Endothelial cell of umbilical vein (primary cell): ENCODE measurements at regions not wholly inside any gene's neighbourhood (a gene's known extent, or its start where the extent isn't known, plus 50 kb on each side); places are given as distances from the start of the nearest gene placed in this dataset.

ENCODE experiments used
- BruUV-seq: library from RNA; stranded (reverse); fragments of 400-500 nt; replicated peaks from 2 replicates; lab custom pipeline; 2021; lab: Mats Ljungman, UMichigan
- CTCF ChIA-PET: fragments of 300-600, 350-600 bp; sonication (Branson Sonifier 250); formaldehyde crosslinking; loops from one replicate; lab custom pipeline; 2021; ENCODE audit warnings: antibody characterized with exemption, inconsistent platforms; lab: Charles Lee
- POLR2A ChIA-PET: fragments of 300-600, 350-600 bp; sonication (Branson Sonifier 250); formaldehyde crosslinking; loops from one replicate; lab custom pipeline; 2021; ENCODE audit warnings: antibody characterized with exemption, inconsistent platforms; lab: Charles Lee
- DNase-seq: peaks from one replicate; pipeline ENCODE4 v3.0.0-alpha.2; 2011; ENCODE audit warnings: low read depth, low spot score
- FAIRE-seq: peaks from 2 replicates; lab custom pipeline; 2011; peaks lifted over from hg19 to GRCh38; lab: Jason Lieb, UNC
- H2AFZ ChIP-seq: 2 replicates; pipeline ENCODE4 v1.6.0; 2012; ENCODE audit warnings: low read depth, low read length, control low read depth, inconsistent platforms
- H3K27ac ChIP-seq: 2 replicates; pipeline ENCODE4 v1.5.1; 2011; ENCODE audit warnings: low read depth, mild to moderate bottlenecking, control low read depth, low read length, moderate library complexity; ENCODE audit not compliant: insufficient read depth
- H3K27me3 ChIP-seq, 2 experiments: 2 replicates each; pipeline versions ENCODE4 v1.6.0 to v1.6.1; 2011; ENCODE audit warnings: low read length in 2 of 2, mixed read lengths in 1 of 2; ENCODE audit not compliant: control insufficient read depth in 2 of 2, insufficient read depth in 2 of 2
- H3K36me3 ChIP-seq, 2 experiments: 2 replicates in 1 of 2; 3 replicates in 1 of 2; pipeline ENCODE4 v1.5.1; 2011; ENCODE audit warnings: low read length in 2 of 2, mild to moderate bottlenecking in 1 of 2, moderate library complexity in 1 of 2; ENCODE audit not compliant: control insufficient read depth in 2 of 2, insufficient read depth in 2 of 2; ENCODE audit errors: extremely low read depth in 1 of 2
- H3K4me1 ChIP-seq: 3 replicates; pipeline ENCODE4 v1.5.1; 2011; ENCODE audit warnings: mild to moderate bottlenecking, low read length; ENCODE audit not compliant: control insufficient read depth, insufficient read depth; ENCODE audit errors: extremely low read depth
- H3K4me2 ChIP-seq: 2 replicates; pipeline ENCODE4 v1.6.1; 2011; ENCODE audit warnings: low read length, control low read depth, mixed read lengths; ENCODE audit not compliant: insufficient read depth
- H3K4me3 ChIP-seq, 3 experiments: fragments of 200-600 bp in 1 of 3; sonication (generic), shearing (Covaris generic) in 1 of 3; replicated peaks in 1 of 3; 2 replicates each; pipeline ENCODE4 v1.5.1; 2011 to 2016; ENCODE audit warnings: control low read depth in 3 of 3, low read length in 3 of 3, mild to moderate bottlenecking in 2 of 3, inconsistent platforms in 1 of 3, low read depth in 1 of 3, moderate library complexity in 1 of 3; ENCODE audit not compliant: insufficient read depth in 1 of 3
- H3K79me2 ChIP-seq: 2 replicates; pipeline ENCODE4 v1.6.0; 2012; ENCODE audit warnings: low read length, inconsistent platforms; ENCODE audit not compliant: control insufficient read depth, insufficient read depth
- H3K9ac ChIP-seq: replicated peaks from 2 replicates; pipeline ENCODE3; 2011; ENCODE audit warnings: low read length, control low read depth; ENCODE audit not compliant: insufficient read depth; ENCODE audit errors: extremely low read depth
- H3K9me1 ChIP-seq: replicated peaks from 3 replicates; pipeline ENCODE4 v1.6.0; 2011; ENCODE audit warnings: mild to moderate bottlenecking, low read length; ENCODE audit not compliant: control insufficient read depth, insufficient read depth; ENCODE audit errors: extremely low read depth
- H3K9me3 ChIP-seq: replicated peaks from 2 replicates; pipeline ENCODE4 v1.5.1; 2012; ENCODE audit warnings: low read length, inconsistent platforms; ENCODE audit not compliant: control insufficient read depth, insufficient read depth
- H4K20me1 ChIP-seq: replicated peaks from 2 replicates; pipeline ENCODE3; 2011; ENCODE audit warnings: mild to moderate bottlenecking, low read length; ENCODE audit not compliant: control insufficient read depth, insufficient read depth; ENCODE audit errors: extremely low read depth
- CTCF ChIP-seq, 2 donors: IDR thresholded peaks; 1 replicate in 1 of 2; 2 replicates in 1 of 2; pipeline ENCODE4 v1.5.1; 2011; ENCODE audit warnings: low read length in 2 of 2, mild to moderate bottlenecking in 2 of 2, moderate library complexity in 2 of 2, control low read depth in 1 of 2, inconsistent platforms in 1 of 2, low read depth in 1 of 2; ENCODE audit not compliant: insufficient read depth in 1 of 2; ENCODE audit errors: extremely low read depth in 1 of 2
- FOS ChIP-seq: IDR thresholded peaks from 2 replicates; pipeline ENCODE4 v1.6.1; 2011; ENCODE audit warnings: mild to moderate bottlenecking, low read length, moderate library complexity, borderline replicate concordance; ENCODE audit not compliant: insufficient read depth
- GATA2 ChIP-seq: IDR thresholded peaks from 2 replicates; pipeline ENCODE4 v1.7.0; 2011; ENCODE audit warnings: low read depth, mild to moderate bottlenecking, moderate library complexity, mixed read lengths, low read length; ENCODE audit not compliant: insufficient read length, insufficient read depth
- JUN ChIP-seq: IDR thresholded peaks from 2 replicates; pipeline ENCODE4 v1.6.1; 2011; ENCODE audit warnings: borderline replicate concordance, low read depth; ENCODE audit not compliant: insufficient read length, insufficient read depth
- MAX ChIP-seq: IDR thresholded peaks from 2 replicates; pipeline ENCODE4 v1.6.1; 2011; ENCODE audit not compliant: insufficient read depth, insufficient read length
- MYC ChIP-seq: IDR thresholded peaks from one replicate; pipeline ENCODE4 v1.6.1; 2011; ENCODE audit warnings: mild to moderate bottlenecking, low read depth, low read length
- POLR2A ChIP-seq: IDR thresholded peaks from 2 replicates; pipeline ENCODE4 v1.6.1; 2012; ENCODE audit warnings: low read depth, mild to moderate bottlenecking, control low read depth, low read length
- POLR2AphosphoS5 ChIP-seq: IDR thresholded peaks from 2 replicates; pipeline ENCODE4 v1.6.1; 2012; ENCODE audit warnings: low read depth, mild to moderate bottlenecking, control low read depth, low read length, moderate library complexity; ENCODE audit not compliant: insufficient read depth
- dilution Hi-C: fragments of 300-500 bp; cut with MboI; formaldehyde crosslinking; loops from one replicate; pipeline ENCODE4 v1.15.0; 2019; ENCODE audit warnings: low sequenced_read_pairs; ENCODE audit not compliant: extremely low pct_ligation_motif_present
- intact Hi-C: fragments of 100-400 bp; cut with micrococcal nuclease; formaldehyde crosslinking; loops from one replicate; pipeline ENCODE4 v1.10.0; 2022

- peaks cover 4% of the 10 kb centered on the region for H3K9me3 ChIP-seq
Measured at GRCh38 chr15:93417156-93417555, 328.1 kb upstream of the RGMA start.

More at GRCh38 chr15:93417156-93417555, 328.1 kb upstream of the RGMA start:
- FAIRE-seq (no peak), DNase-seq (no peak)
- no peaks in the 10 kb centered on the region for H3K79me2 ChIP-seq
- no peaks in the 10 kb centered on the region for H3K9me1 ChIP-seq
- no peak overlapping the region for H2AFZ ChIP-seq
- H3K4me1 ChIP-seq: no peaks in the 10 kb centered on the region
- H4K20me1 ChIP-seq: no peaks in the 10 kb centered on the region
- no peak overlapping the region for H3K4me3 ChIP-seq
- POLR2A ChIA-PET: no interaction called here
- CTCF ChIA-PET: no interaction called here
- no peak overlapping the region for H3K9ac ChIP-seq
- H3K36me3 ChIP-seq: no peaks in the 10 kb centered on the region
- no peak for TF ChIP-seq POLR2A
- no peak for TF ChIP-seq JUN
- no peak for TF ChIP-seq MYC
- no peak for TF ChIP-seq FOS
- TF ChIP-seq MAX: no peak
- no peak for TF ChIP-seq GATA2
- TF ChIP-seq CTCF (IDR thresholded peaks at IDR 0.05; ENCODE audit: extremely low read depth in 1 of 2, insufficient read depth in 1 of 2, low read depth in 1 of 2, low read length in 2 of 2): no peak
- TF ChIP-seq POLR2AphosphoS5: no peak
- intact Hi-C loops (no loop called here), dilution Hi-C loops (no loop called here)
- no TSS peak for BruUV-seq
- no peaks in the 10 kb centered on the region for H3K27me3 ChIP-seq
- H3K27ac ChIP-seq: no peak overlapping the region
- H3K4me2 ChIP-seq: no peak overlapping the region
